ENCODE measurements at regions not wholly inside any gene's neighbourhood (a gene's known extent, or its start where the extent isn't known, plus 50 kb on each side); places are given as distances from the start of the nearest gene placed in this dataset.
A peak's percentile ranks its signal among the peaks of the same experiment; 100 is the strongest.

DNA sequence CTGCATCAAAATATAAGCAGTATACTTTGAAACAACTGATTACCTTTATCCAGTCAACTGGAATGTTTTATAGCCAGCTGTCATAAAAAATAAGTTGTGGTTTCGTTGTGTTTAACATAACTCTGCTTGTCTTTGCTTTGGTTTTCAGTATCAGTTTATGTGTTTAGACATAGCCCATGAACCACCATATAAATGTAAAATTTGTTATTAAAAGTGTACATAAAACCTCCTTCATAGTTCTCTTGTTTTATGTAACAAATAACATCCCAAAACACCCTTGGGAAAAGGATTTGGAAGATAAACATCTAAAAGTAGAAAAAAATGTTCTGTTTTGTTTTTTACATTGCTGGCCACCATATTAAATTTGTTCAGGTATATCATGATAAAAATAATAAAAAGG lies 347.0 kb upstream of the PROK2 start:
- Histone ChIP-seq H3K27ac (no peak overlapping the region), H3K27me3 (no peaks in the 10 kb centered on the region), H3K4me1 (peaks cover 0 to 5% (median 0%) of the 10 kb centered on the region in 4 donors), H3K36me3 (no peaks in the 10 kb centered on the region), H3K9me3 (no peaks in the 10 kb centered on the region), H3K4me3 (no peak overlapping the region)
- no peak for DNase-seq
- in situ Hi-C loops (cut with MboI; ENCODE audit: low pct_ligation_motif_present in 1 of 4, low pct_unique_long_range_greater_than_20kb in 1 of 4, low sequenced_read_pairs in 3 of 4) (no loop called here), intact Hi-C loops (cut with DNase I; ENCODE audit: low total_unique reads) (no loop called here)
- 28 to 39% methylated on average over 1 of the region's 1 CpG for WGBS, 2 donors (ENCODE audit: low coverage in 1 of 2)
- TF ChIP-seq, protein P1, sequence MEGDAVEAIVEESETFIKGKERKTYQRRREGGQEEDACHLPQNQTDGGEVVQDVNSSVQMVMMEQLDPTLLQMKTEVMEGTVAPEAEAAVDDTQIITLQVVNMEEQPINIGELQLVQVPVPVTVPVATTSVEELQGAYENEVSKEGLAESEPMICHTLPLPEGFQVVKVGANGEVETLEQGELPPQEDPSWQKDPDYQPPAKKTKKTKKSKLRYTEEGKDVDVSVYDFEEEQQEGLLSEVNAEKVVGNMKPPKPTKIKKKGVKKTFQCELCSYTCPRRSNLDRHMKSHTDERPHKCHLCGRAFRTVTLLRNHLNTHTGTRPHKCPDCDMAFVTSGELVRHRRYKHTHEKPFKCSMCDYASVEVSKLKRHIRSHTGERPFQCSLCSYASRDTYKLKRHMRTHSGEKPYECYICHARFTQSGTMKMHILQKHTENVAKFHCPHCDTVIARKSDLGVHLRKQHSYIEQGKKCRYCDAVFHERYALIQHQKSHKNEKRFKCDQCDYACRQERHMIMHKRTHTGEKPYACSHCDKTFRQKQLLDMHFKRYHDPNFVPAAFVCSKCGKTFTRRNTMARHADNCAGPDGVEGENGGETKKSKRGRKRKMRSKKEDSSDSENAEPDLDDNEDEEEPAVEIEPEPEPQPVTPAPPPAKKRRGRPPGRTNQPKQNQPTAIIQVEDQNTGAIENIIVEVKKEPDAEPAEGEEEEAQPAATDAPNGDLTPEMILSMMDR (IDR thresholded peaks at IDR 0.05), result no peak
- TF ChIP-seq EP300 (IDR thresholded peaks at IDR 0.05; ENCODE audit: low read depth), result no peak
- TF ChIP-seq POLR2AphosphoS5 (IDR thresholded peaks at IDR 0.05), result no peak
- TF ChIP-seq POLR2A (IDR thresholded peaks at IDR 0.05), result no peak

GRCh38 chr3:72130565-72130964 lies 345.6 kb upstream of the PROK2 start:
- Histone ChIP-seq H3K4me1 (peaks cover 0 to 5% (median 0%) of the 10 kb centered on the region in 4 donors), H3K27me3 (no peaks in the 10 kb centered on the region), H3K36me3 (no peaks in the 10 kb centered on the region), H3K9me3 (no peaks in the 10 kb centered on the region), H3K4me3 (no peak overlapping the region), H3K27ac (no peak overlapping the region)
- 93 to 98% methylated on average over 3 of the region's 3 CpGs for WGBS, 2 donors (ENCODE audit: low coverage in 1 of 2)
- no peak for TF ChIP-seq POLR2AphosphoS5 (IDR thresholded peaks at IDR 0.05)
- TF ChIP-seq POLR2A (IDR thresholded peaks at IDR 0.05), result no peak
- TF ChIP-seq, protein P1 (IDR thresholded peaks at IDR 0.05), result no peak
- TF ChIP-seq EP300 (IDR thresholded peaks at IDR 0.05; ENCODE audit: low read depth), result no peak
- intact Hi-C loops (cut with DNase I; ENCODE audit: low total_unique reads), result no loop called here
- no peak for DNase-seq
- in situ Hi-C loops (cut with MboI; ENCODE audit: low pct_ligation_motif_present in 1 of 4, low pct_unique_long_range_greater_than_20kb in 1 of 4, low sequenced_read_pairs in 3 of 4), result no loop called here

DNA sequence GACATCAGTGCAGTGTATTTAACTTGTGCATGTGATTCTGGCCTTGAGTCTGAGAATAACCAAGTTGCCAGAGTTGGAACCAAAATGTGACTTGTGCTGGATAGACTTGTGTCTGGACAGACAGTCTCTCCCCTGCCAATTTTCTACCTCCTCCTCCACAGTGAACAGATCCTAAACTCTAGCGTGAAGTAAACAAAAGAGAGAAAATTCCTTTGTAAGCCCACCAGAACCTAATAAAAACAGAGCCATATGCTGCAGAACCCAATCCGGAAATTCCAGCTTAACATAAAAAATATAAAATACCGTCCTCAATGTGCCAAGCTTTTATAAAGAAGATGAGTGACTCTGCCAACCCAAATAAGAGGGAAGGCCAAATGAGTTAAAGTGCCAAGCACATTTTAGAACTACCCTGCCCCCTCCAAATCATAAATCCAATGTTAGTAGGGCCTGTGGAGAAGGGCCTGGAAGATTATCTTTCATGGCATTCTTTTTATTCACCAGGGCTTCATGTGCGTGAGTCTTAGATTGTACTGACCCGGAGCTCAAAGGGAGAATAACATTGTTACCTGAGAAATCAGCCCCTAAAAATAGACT lies 344.6 kb upstream of the PROK2 start:
- H3K4me3 ChIP-seq, result no peak overlapping the region
- H3K27me3 ChIP-seq, result no peaks in the 10 kb centered on the region
- in situ Hi-C loops (cut with MboI; ENCODE audit: low pct_ligation_motif_present in 1 of 4, low pct_unique_long_range_greater_than_20kb in 1 of 4, low sequenced_read_pairs in 3 of 4), result no loop called here
- intact Hi-C loops (cut with DNase I; ENCODE audit: low total_unique reads), result no loop called here
- peak overlapping the region in 3 of 4 donors; percentile 4 to 49 (median 18) for H3K27ac ChIP-seq
- H3K9me3 ChIP-seq, result no peaks in the 10 kb centered on the region
- no peak for DNase-seq
- H3K36me3 ChIP-seq, result no peaks in the 10 kb centered on the region
- no peak for TF ChIP-seq POLR2A (IDR thresholded peaks at IDR 0.05)
- no peak for TF ChIP-seq EP300 (IDR thresholded peaks at IDR 0.05; ENCODE audit: low read depth)
- TF ChIP-seq, protein P1 (IDR thresholded peaks at IDR 0.05), result no peak
- TF ChIP-seq POLR2AphosphoS5 (IDR thresholded peaks at IDR 0.05), result no peak
- peaks cover 0 to 5% (median 0%) of the 10 kb centered on the region in 4 donors for H3K4me1 ChIP-seq
- 73 to 89% methylated on average over 3 to 5 of the region's 5 CpGs for WGBS, 2 donors (ENCODE audit: low coverage in 1 of 2)

DNA sequence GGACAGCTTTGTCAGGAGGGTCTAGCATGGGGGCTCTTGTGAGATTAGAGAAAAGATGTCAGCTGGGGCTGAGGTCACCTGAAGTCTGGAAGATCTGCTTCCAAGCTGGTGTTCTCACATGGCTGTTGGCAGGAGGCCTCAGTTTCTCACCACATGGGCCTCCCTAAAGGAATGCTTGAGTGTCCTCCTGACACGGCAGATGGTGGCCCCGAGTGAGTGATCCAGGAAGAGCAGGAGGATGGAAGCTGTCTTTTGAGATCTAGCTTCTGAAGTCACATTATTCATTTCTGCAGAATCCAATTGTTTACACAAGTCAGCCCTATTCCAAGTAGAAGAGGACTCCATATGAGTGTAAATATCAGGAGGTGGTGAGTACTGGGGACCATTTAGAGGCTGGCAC lies 344.0 kb upstream of the PROK2 start:
- no peak for TF ChIP-seq EP300 (IDR thresholded peaks at IDR 0.05; ENCODE audit: low read depth)
- no peak for TF ChIP-seq POLR2A (IDR thresholded peaks at IDR 0.05)
- no peak for TF ChIP-seq POLR2AphosphoS5 (IDR thresholded peaks at IDR 0.05)
- TF ChIP-seq, protein P1 (IDR thresholded peaks at IDR 0.05), result no peak
- Histone ChIP-seq H3K27ac (peak overlapping the region in 3 of 4 donors; percentile 4 to 49 (median 18)), H3K4me3 (no peak overlapping the region), H3K36me3 (no peaks in the 10 kb centered on the region), H3K9me3 (no peaks in the 10 kb centered on the region), H3K27me3 (no peaks in the 10 kb centered on the region), H3K4me1 (peaks cover 0 to 5% (median 1%) of the 10 kb centered on the region in 4 donors)
- in situ Hi-C loops (cut with MboI; ENCODE audit: low pct_ligation_motif_present in 1 of 4, low pct_unique_long_range_greater_than_20kb in 1 of 4, low sequenced_read_pairs in 3 of 4) (no loop called here), intact Hi-C loops (cut with DNase I; ENCODE audit: low total_unique reads) (no loop called here)
- no peak for DNase-seq
- 40 to 56% methylated on average over 2 of the region's 2 CpGs for WGBS, 2 donors (ENCODE audit: low coverage in 1 of 2)

All from transverse colon (tissue), 4 donors.